Stimulated activated naive B cell treated with anti-CD40 and anti-IgM and Interleukin-4, amounts not matched to agents 10 μg/mL and 1 μg/mL and 100 μg/mL, for 72 hours (primary cell): ENCODE measurements at regions not wholly inside any gene's neighbourhood (a gene's known extent, or its start where the extent isn't known, plus 50 kb on each side); places are given as distances from the start of the nearest gene placed in this dataset.
"Not testable (repeated sequence)": the region's sequence is repeated elsewhere in the genome, so short reads cannot be mapped to it uniquely, and the experiment has no call there.

ENCODE experiments used
- ATAC-seq, 2 donors: fragments of 150-1000 bp; cut with Tn5 transposase; replicated peaks; 2 replicates each; pipeline ENCODE4 v1.10.0; 2021; ENCODE audit warnings: moderate library complexity in 1 of 2
- DNase-seq: peaks from one replicate; pipeline ENCODE4 v3.0.0; 2021
- H3K27ac Mint-ChIP-seq: one replicate; pipeline ENCODE4 v1.8.0; 2022; ENCODE audit warnings: mild to moderate bottlenecking, mixed read lengths
- H3K27me3 Mint-ChIP-seq, 2 donors: one replicate each; pipeline ENCODE4 v1.8.0; 2022; ENCODE audit warnings: mixed read lengths in 2 of 2
- H3K36me3 Mint-ChIP-seq, 2 donors: one replicate each; pipeline ENCODE4 v1.8.0; 2022; ENCODE audit warnings: mixed read lengths in 2 of 2, mild to moderate bottlenecking in 1 of 2
- H3K4me1 Mint-ChIP-seq, 2 donors: one replicate each; pipeline ENCODE4 v1.8.0; 2022; ENCODE audit warnings: mixed read lengths in 2 of 2, mild to moderate bottlenecking in 1 of 2
- H3K4me3 Mint-ChIP-seq, 2 donors: one replicate each; pipeline ENCODE4 v1.8.0; 2022; ENCODE audit warnings: mild to moderate bottlenecking in 2 of 2, mixed read lengths in 2 of 2, moderate library complexity in 1 of 2
- H3K9me3 Mint-ChIP-seq, 2 donors: one replicate each; pipeline ENCODE4 v1.8.0; 2022; ENCODE audit warnings: mixed read lengths in 2 of 2, mild to moderate bottlenecking in 1 of 2

GRCh38 chr2:117330641-117331040, 483.9 kb upstream of the DDX18 start:
- Mint-ChIP-seq H3K4me1 (no peaks in the 10 kb centered on the region), H3K27ac (no peak overlapping the region), H3K9me3 (no peaks in the 10 kb centered on the region), H3K4me3 (no peak overlapping the region), H3K36me3 (no peaks in the 10 kb centered on the region), H3K27me3 (no peaks in the 10 kb centered on the region)
- DNase-seq: no peak
- no peak for ATAC-seq

GRCh38 chr2:117335967-117336366, 478.5 kb upstream of the DDX18 start:
- Mint-ChIP-seq H3K27ac (no peak overlapping the region), H3K4me3 (no peak overlapping the region), H3K9me3 (peaks cover 0 to 1% of the 10 kb centered on the region in 2 donors), H3K27me3 (no peaks in the 10 kb centered on the region), H3K4me1 (no peaks in the 10 kb centered on the region), H3K36me3 (no peaks in the 10 kb centered on the region)
- ATAC-seq (no peak), DNase-seq (no peak)

GRCh38 chr2:117336496-117336895, 478.0 kb upstream of the DDX18 start:
- H3K9me3 Mint-ChIP-seq: peaks cover 0 to 1% of the 10 kb centered on the region in 2 donors
- DNase-seq (no peak), ATAC-seq (no peak)
- H3K27me3 Mint-ChIP-seq: no peaks in the 10 kb centered on the region
- no peak overlapping the region for H3K4me3 Mint-ChIP-seq
- H3K4me1 Mint-ChIP-seq: no peaks in the 10 kb centered on the region
- H3K27ac Mint-ChIP-seq: no peak overlapping the region
- no peaks in the 10 kb centered on the region for H3K36me3 Mint-ChIP-seq

GRCh38 chr2:117337981-117338380, 476.5 kb upstream of the DDX18 start:
- not testable (repeated sequence) for H3K9me3 Mint-ChIP-seq, H3K27ac Mint-ChIP-seq, DNase-seq, H3K27me3 Mint-ChIP-seq, ATAC-seq, H3K4me1 Mint-ChIP-seq, H3K4me3 Mint-ChIP-seq, H3K36me3 Mint-ChIP-seq

- H3K4me1 Mint-ChIP-seq: no peaks in the 10 kb centered on the region
- H3K4me3 Mint-ChIP-seq: no peak overlapping the region
- no peak for ATAC-seq
- H3K36me3 Mint-ChIP-seq: no peaks in the 10 kb centered on the region
- peaks cover 0 to 3% of the 10 kb centered on the region in 2 donors for H3K9me3 Mint-ChIP-seq
- no peak for DNase-seq
- no peak overlapping the region for H3K27ac Mint-ChIP-seq
- no peaks in the 10 kb centered on the region for H3K27me3 Mint-ChIP-seq
These were observed 474.5 kb upstream of the DDX18 start for GRCh38 chr2:117339980-117340379.

- Mint-ChIP-seq H3K27ac (no peak overlapping the region), H3K4me3 (no peak overlapping the region), H3K4me1 (no peaks in the 10 kb centered on the region), H3K9me3 (peaks cover 3% of the 10 kb centered on the region in 2 donors), H3K36me3 (no peaks in the 10 kb centered on the region), H3K27me3 (no peaks in the 10 kb centered on the region)
- no peak for ATAC-seq
- DNase-seq: no peak
These were observed 472.8 kb upstream of the DDX18 start for GRCh38 chr2:117341690-117342089.

GRCh38 chr2:117342415-117342814, 472.1 kb upstream of the DDX18 start:
- ATAC-seq: no peak
- no peak overlapping the region for H3K4me3 Mint-ChIP-seq
- H3K27ac Mint-ChIP-seq: no peak overlapping the region
- no peaks in the 10 kb centered on the region for H3K27me3 Mint-ChIP-seq
- H3K36me3 Mint-ChIP-seq: no peaks in the 10 kb centered on the region
- H3K9me3 Mint-ChIP-seq: peaks cover 3% of the 10 kb centered on the region in 2 donors
- no peak for DNase-seq
- H3K4me1 Mint-ChIP-seq: no peaks in the 10 kb centered on the region

- no peaks in the 10 kb centered on the region for H3K4me1 Mint-ChIP-seq
- H3K27me3 Mint-ChIP-seq: no peaks in the 10 kb centered on the region
- no peaks in the 10 kb centered on the region for H3K36me3 Mint-ChIP-seq
- H3K9me3 Mint-ChIP-seq: peaks cover 3% of the 10 kb centered on the region in 2 donors
- H3K27ac Mint-ChIP-seq: no peak overlapping the region
- H3K4me3 Mint-ChIP-seq: no peak overlapping the region
- ATAC-seq: no peak
- no peak for DNase-seq
These were observed 464.8 kb upstream of the DDX18 start for GRCh38 chr2:117349687-117350086.

- Mint-ChIP-seq H3K27me3 (no peaks in the 10 kb centered on the region), H3K27ac (no peak overlapping the region), H3K9me3 (peaks cover 0 to 6% of the 10 kb centered on the region in 2 donors), H3K36me3 (no peaks in the 10 kb centered on the region), H3K4me1 (no peaks in the 10 kb centered on the region), H3K4me3 (no peak overlapping the region)
- ATAC-seq (no peak), DNase-seq (no peak)
These were observed 463.1 kb upstream of the DDX18 start for GRCh38 chr2:117351396-117351795.

- no peak for DNase-seq
- Mint-ChIP-seq H3K4me1 (no peaks in the 10 kb centered on the region), H3K36me3 (no peaks in the 10 kb centered on the region), H3K27me3 (no peaks in the 10 kb centered on the region), H3K9me3 (peaks cover 5 to 16% of the 10 kb centered on the region in 2 donors), H3K27ac (no peak overlapping the region), H3K4me3 (no peak overlapping the region)
- ATAC-seq: no peak
These were observed 455.1 kb upstream of the DDX18 start for GRCh38 chr2:117359266-117359914.

- Mint-ChIP-seq H3K4me1 (no peaks in the 10 kb centered on the region), H3K36me3 (no peaks in the 10 kb centered on the region), H3K27ac (no peak overlapping the region), H3K4me3 (no peak overlapping the region), H3K27me3 (no peaks in the 10 kb centered on the region), H3K9me3 (peaks cover 7 to 16% of the 10 kb centered on the region in 2 donors)
- ATAC-seq (no peak), DNase-seq (no peak)
These were observed 453.9 kb upstream of the DDX18 start for GRCh38 chr2:117360586-117360985.

GRCh38 chr2:117378653-117379052, 435.8 kb upstream of the DDX18 start:
- DNase-seq (no peak), ATAC-seq (no peak)
- no peaks in the 10 kb centered on the region for H3K4me1 Mint-ChIP-seq
- no peaks in the 10 kb centered on the region for H3K27me3 Mint-ChIP-seq
- H3K4me3 Mint-ChIP-seq: no peak overlapping the region
- no peaks in the 10 kb centered on the region for H3K36me3 Mint-ChIP-seq
- H3K27ac Mint-ChIP-seq: no peak overlapping the region
- H3K9me3 Mint-ChIP-seq: peaks cover under 1 to 2% of the 10 kb centered on the region in 2 donors

- Mint-ChIP-seq H3K27ac (no peak overlapping the region), H3K9me3 (peaks cover 0 to 6% of the 10 kb centered on the region in 2 donors), H3K4me1 (no peaks in the 10 kb centered on the region), H3K36me3 (no peaks in the 10 kb centered on the region), H3K4me3 (no peak overlapping the region), H3K27me3 (no peaks in the 10 kb centered on the region)
- ATAC-seq (no peak), DNase-seq (no peak)
These were observed 434.6 kb upstream of the DDX18 start for GRCh38 chr2:117379928-117380327.

- not testable (repeated sequence) for H3K27me3 Mint-ChIP-seq, DNase-seq, H3K36me3 Mint-ChIP-seq, H3K4me3 Mint-ChIP-seq, H3K27ac Mint-ChIP-seq, ATAC-seq, H3K4me1 Mint-ChIP-seq
- H3K9me3 Mint-ChIP-seq: peaks cover 9 to 10% of the 10 kb centered on the region in 2 donors
These were observed 430.5 kb upstream of the DDX18 start for GRCh38 chr2:117383997-117384396.

GRCh38 chr2:117396161-117396560, 418.3 kb upstream of the DDX18 start:
- ATAC-seq: no peak
- Mint-ChIP-seq H3K4me1 (no peaks in the 10 kb centered on the region), H3K36me3 (no peaks in the 10 kb centered on the region), H3K9me3 (peaks cover 4 to 5% of the 10 kb centered on the region in 2 donors), H3K27ac (no peak overlapping the region), H3K27me3 (no peaks in the 10 kb centered on the region), H3K4me3 (no peak overlapping the region)
- no peak for DNase-seq

GRCh38 chr2:117401582-117401981, 412.9 kb upstream of the DDX18 start:
- H3K4me3 Mint-ChIP-seq: no peak overlapping the region

More at GRCh38 chr2:117401582-117401981, 412.9 kb upstream of the DDX18 start:
- DNase-seq (no peak), ATAC-seq (no peak)
- Mint-ChIP-seq H3K27me3 (no peaks in the 10 kb centered on the region), H3K9me3 (peaks cover 0 to 5% of the 10 kb centered on the region in 2 donors), H3K36me3 (no peaks in the 10 kb centered on the region), H3K4me1 (no peaks in the 10 kb centered on the region), H3K27ac (no peak overlapping the region)
